ENCODE measurements at regions not wholly inside any gene's neighbourhood (a gene's known extent, or its start where the extent isn't known, plus 50 kb on each side); places are given as distances from the start of the nearest gene placed in this dataset.

DNA sequence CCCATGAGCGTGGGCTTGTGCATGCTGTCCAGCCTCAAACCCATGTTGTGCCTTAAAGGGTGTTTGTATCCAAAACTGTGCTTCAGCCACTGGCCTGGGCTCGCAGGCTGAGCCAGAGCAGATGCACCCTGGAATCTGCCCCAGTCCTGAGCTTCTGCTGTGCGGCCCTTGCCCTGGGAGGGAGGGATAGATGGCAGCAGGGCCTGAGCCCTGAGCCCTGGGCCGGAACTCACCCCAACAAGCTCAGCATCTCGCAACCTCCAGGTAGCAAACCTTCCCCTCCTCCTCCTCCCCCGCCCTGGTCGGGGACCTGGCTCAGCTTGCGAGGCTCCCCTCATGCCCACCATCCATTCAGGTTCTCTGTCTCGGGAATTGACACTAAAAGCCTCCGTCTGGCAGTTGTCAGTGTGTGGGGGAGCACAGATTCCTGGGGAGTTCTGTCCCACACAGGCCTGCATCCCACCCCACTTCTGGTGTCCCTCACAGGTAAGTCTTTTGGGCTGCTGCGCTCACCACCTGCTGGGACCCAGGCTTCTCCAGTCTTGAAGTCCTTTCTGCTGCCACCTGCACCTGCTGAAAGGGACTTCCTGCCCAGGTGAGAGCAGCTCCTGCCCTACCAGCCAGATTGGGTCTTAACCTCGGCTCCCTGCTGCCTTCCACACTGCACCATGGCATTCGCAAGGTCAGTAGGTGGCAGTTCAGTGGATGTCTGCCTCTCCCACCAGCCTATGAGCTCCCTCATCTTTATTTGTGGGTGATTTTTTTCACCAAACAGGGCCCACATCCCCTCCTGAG, 55.2 kb upstream of the OLFM1 start:
- DNase-seq = no peak

GRCh38 chr9:135032868-135033460, 54.5 kb upstream of the OLFM1 start:
- no peak for DNase-seq

GRCh38 chr9:135033487-135033886, 54.0 kb upstream of the OLFM1 start:
- DNase-seq = no peak

- DNase-seq = no peak
Measured at GRCh38 chr9:135034106-135034505, 53.4 kb upstream of the OLFM1 start.

DNA sequence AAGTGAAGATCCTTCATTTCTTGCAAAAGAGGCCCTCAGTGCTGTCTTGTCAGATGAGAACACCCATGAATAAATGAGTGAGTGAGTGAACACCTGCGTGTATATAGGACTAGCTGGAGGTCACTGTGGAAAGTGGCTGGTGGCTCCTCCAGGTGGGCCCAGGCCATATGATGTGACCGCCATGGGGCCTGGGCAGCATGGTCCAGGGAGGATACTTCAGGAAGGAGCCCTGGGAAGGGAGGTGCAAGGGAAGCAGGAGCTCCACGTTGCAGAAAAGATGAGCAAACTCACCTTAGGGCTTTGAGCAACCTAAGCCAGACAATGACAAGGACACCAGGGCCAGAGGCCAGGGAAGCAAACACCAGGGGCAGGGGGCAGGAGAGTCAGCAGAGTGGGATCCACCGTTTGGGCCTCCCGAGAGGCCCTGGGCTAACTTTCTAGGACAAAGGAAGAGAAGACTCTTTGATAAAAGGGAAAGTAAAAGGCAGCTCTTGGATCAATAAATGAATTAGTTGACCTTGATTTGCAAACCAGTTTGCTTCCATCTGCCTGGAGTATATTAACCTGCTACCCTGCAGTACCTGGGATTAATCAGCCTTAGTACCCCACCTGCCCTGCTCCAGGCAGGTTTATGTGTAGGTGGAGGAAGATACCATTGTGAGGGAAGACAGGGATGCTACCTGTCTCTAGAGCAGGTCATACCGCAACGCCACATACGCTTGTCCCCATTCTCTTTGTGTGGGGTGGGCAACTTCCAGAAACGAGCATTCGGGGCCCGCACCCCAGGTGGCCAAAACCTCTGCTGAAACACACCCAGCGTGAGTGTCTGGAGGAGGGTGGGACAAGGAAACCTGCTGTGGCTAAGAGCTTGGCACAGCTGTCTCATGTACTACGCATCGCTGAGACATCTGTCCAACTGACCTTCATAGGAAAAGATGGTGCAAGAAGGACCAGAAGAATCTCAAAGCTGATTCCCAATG, 51.4 kb upstream of the OLFM1 start:
- no peak for DNase-seq

DNA sequence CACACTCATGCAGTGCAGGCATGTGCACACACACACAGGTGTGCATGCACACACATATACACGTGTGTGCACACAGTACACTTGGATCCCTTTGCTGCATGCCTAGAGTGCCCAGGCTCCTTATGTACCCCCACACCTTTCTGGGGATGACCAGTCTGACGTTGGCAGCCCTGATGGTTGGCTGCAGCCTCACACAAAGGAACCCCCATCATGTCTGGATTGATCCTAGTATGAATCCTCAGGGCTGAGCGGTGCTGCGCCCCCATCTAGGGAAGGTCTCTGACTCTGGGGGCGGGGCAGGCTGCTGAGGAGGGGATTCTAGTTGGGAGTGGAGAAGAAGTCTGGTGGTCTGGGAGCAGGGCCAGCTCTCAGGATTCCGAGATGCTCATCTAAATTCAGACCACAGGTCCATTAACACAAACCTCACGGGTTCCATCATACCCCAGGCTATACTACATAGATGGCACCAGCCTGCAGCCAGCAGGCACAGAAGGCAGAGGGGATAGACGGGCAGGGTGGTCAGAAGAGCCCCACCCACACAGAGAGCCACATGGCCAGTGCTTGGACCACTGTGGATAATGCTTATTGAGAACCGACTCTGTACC, 50.5 kb upstream of the OLFM1 start:
- DNase-seq = no peak

DNA sequence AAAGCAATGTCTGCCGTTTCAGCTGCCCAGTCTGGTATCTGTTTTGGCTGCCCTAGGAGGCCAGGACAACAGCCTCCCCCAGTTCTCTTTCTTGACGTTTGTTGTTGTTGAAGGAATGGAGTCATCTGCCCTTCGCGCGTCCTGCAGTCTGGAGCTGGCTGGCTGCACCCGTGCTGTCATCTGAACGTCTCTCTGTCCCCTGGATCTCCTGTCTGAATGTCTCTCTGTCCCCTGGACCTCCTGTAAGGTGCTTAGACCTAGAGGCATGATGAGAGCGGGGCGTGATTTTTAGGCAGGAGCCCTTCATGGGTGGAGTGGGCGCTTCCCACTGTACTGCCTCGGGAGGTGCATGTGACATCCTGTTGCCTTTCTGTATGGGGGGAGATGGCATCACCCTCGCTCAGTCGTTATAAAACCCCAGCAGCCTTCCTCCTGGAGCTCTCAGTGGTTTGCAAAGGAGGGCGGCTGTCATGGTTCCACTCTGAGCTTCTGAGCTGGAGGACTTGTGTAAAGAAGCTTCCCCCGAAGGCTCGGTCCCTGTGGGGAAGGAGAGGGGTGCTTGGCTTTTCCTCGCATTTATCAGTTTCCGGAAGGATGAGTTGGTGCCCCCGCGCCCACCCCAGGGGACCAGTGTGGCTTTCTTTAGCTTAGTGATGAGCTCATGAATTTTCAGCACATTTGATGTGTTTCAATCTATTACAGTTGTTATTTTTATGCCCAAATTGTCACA, 49.8 kb upstream of the OLFM1 start:
- no peak for DNase-seq

Measured in inflammatory macrophage treated with lipopolysaccharide for 4 hours (primary cell).